Nephron (organoid): ENCODE measurements at regions not wholly inside any gene's neighbourhood (a gene's known extent, or its start where the extent isn't known, plus 50 kb on each side); places are given as distances from the start of the nearest gene placed in this dataset.

Source experiments
- H3K27ac Mint-ChIP-seq, 3 experiments: 2 replicates each; pipeline ENCODE4 v1.8.0; 2020; ENCODE audit warnings: mixed read lengths in 3 of 3, mild to moderate bottlenecking in 2 of 3, moderate library complexity in 1 of 3
- H3K27me3 Mint-ChIP-seq: 2 replicates; pipeline ENCODE4 v1.8.0; 2021; ENCODE audit warnings: low read depth, mild to moderate bottlenecking, moderate library complexity, mixed read lengths
- H3K36me3 Mint-ChIP-seq: 2 replicates; pipeline ENCODE4 v1.8.0; 2020; ENCODE audit warnings: low read depth, mixed read lengths
- H3K4me1 Mint-ChIP-seq: 2 replicates; pipeline ENCODE4 v1.8.0; 2020; ENCODE audit warnings: mixed read lengths
- H3K4me3 Mint-ChIP-seq, 3 experiments: 2 replicates each; pipeline ENCODE4 v1.8.0; 2020; ENCODE audit warnings: mild to moderate bottlenecking in 3 of 3, mixed read lengths in 3 of 3, moderate library complexity in 2 of 3
- H3K9me3 Mint-ChIP-seq: 2 replicates; pipeline ENCODE4 v1.8.0; 2020; ENCODE audit warnings: mixed read lengths
- CTCF ChIP-seq, 3 experiments: fragments of 200-600 bp; sonication (generic); IDR thresholded peaks; one replicate each; pipeline ENCODE4 v1.5.0; 2021; ENCODE audit warnings: antibody characterized with exemption in 3 of 3; ENCODE audit not compliant: unreplicated experiment in 3 of 3

- TF ChIP-seq CTCF (IDR thresholded peaks at IDR 0.05; ENCODE audit: unreplicated experiment in 3 of 3) = no peak
- H3K27me3 Mint-ChIP-seq = no peaks in the 10 kb centered on the region
- H3K4me1 Mint-ChIP-seq = peaks cover 5% of the 10 kb centered on the region
- no peaks in the 10 kb centered on the region for H3K9me3 Mint-ChIP-seq
- no peak overlapping the region for H3K4me3 Mint-ChIP-seq
- H3K27ac Mint-ChIP-seq = no peak overlapping the region
- peaks cover 23% of the 10 kb centered on the region for H3K36me3 Mint-ChIP-seq
These were observed 115.5 kb upstream of the DMRT1 start for GRCh38 chr9:726005-726404.

- H3K36me3 Mint-ChIP-seq = peaks cover 38% of the 10 kb centered on the region
- H3K27me3 Mint-ChIP-seq = no peaks in the 10 kb centered on the region
- no peak for TF ChIP-seq CTCF (IDR thresholded peaks at IDR 0.05; ENCODE audit: unreplicated experiment in 3 of 3)
- H3K4me1 Mint-ChIP-seq = peaks cover 5% of the 10 kb centered on the region
- H3K27ac Mint-ChIP-seq = no peak overlapping the region
- no peaks in the 10 kb centered on the region for H3K9me3 Mint-ChIP-seq
- no peak overlapping the region for H3K4me3 Mint-ChIP-seq
These were observed 113.7 kb upstream of the DMRT1 start for GRCh38 chr9:727767-728166.

- H3K4me1 Mint-ChIP-seq = peaks cover 5% of the 10 kb centered on the region
- H3K27me3 Mint-ChIP-seq = no peaks in the 10 kb centered on the region
- H3K9me3 Mint-ChIP-seq = no peaks in the 10 kb centered on the region
- H3K4me3 Mint-ChIP-seq = no peak overlapping the region
- H3K36me3 Mint-ChIP-seq = peaks cover 38% of the 10 kb centered on the region
- no peak for TF ChIP-seq CTCF (IDR thresholded peaks at IDR 0.05; ENCODE audit: unreplicated experiment in 3 of 3)
- no peak overlapping the region for H3K27ac Mint-ChIP-seq
These were observed 113.0 kb upstream of the DMRT1 start for GRCh38 chr9:728535-728934.

GRCh38 chr9:731474-731873, 110.0 kb upstream of the DMRT1 start:
- no peak for TF ChIP-seq CTCF (IDR thresholded peaks at IDR 0.05; ENCODE audit: unreplicated experiment in 3 of 3)
- H3K4me3 Mint-ChIP-seq = no peak overlapping the region
- no peak overlapping the region for H3K27ac Mint-ChIP-seq
- H3K4me1 Mint-ChIP-seq = peaks cover 10% of the 10 kb centered on the region
- H3K27me3 Mint-ChIP-seq = no peaks in the 10 kb centered on the region
- H3K36me3 Mint-ChIP-seq = peaks cover 45% of the 10 kb centered on the region
- H3K9me3 Mint-ChIP-seq = no peaks in the 10 kb centered on the region

- no peaks in the 10 kb centered on the region for H3K9me3 Mint-ChIP-seq
- H3K4me3 Mint-ChIP-seq = peak overlapping the region in 2 of 3 experiments; percentile 38 to 50
- H3K27me3 Mint-ChIP-seq = no peaks in the 10 kb centered on the region
These were observed 106.5 kb upstream of the DMRT1 start for GRCh38 chr9:734831-735511.

More at GRCh38 chr9:734831-735511, 106.5 kb upstream of the DMRT1 start:
- Mint-ChIP-seq H3K27ac (peak overlapping the region; percentile 72 to 95 (median 87)), H3K36me3 (peaks cover 63% of the 10 kb centered on the region), H3K4me1 (peaks cover 19% of the 10 kb centered on the region)
- TF ChIP-seq CTCF (IDR thresholded peaks at IDR 0.05; ENCODE audit: unreplicated experiment in 3 of 3) = no peak
